ENCODE measurements at regions not wholly inside any gene's neighbourhood (a gene's known extent, or its start where the extent isn't known, plus 50 kb on each side); places are given as distances from the start of the nearest gene placed in this dataset.

DNA sequence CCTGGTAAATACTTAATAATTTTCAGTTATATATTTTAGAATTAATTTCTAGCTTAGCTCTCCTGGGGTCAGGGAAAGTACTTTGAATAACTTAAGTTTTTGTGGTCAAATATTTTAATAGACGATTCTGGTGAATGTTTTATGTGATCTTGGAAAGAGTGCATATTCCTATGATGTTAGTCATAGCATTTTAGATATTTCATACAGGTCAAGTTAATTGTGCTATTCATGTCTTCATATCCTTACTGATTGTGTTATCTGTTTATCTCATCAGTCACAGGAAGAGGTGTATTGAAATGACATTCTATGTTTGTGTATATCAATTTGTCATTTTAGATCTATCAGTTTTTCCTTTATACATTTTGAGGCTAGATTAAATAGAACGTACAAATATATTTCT lies 576.2 kb downstream of the CPS1 start:
- TF ChIP-seq, protein P1, sequence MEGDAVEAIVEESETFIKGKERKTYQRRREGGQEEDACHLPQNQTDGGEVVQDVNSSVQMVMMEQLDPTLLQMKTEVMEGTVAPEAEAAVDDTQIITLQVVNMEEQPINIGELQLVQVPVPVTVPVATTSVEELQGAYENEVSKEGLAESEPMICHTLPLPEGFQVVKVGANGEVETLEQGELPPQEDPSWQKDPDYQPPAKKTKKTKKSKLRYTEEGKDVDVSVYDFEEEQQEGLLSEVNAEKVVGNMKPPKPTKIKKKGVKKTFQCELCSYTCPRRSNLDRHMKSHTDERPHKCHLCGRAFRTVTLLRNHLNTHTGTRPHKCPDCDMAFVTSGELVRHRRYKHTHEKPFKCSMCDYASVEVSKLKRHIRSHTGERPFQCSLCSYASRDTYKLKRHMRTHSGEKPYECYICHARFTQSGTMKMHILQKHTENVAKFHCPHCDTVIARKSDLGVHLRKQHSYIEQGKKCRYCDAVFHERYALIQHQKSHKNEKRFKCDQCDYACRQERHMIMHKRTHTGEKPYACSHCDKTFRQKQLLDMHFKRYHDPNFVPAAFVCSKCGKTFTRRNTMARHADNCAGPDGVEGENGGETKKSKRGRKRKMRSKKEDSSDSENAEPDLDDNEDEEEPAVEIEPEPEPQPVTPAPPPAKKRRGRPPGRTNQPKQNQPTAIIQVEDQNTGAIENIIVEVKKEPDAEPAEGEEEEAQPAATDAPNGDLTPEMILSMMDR (conservative IDR thresholded peaks at IDR 0.05 in 1 of 2, IDR thresholded peaks at IDR 0.05 in 1 of 2; ENCODE audit: low read depth in 1 of 2, low read length in 2 of 2) = no peak
- no peak for TF ChIP-seq EZH2 (IDR thresholded peaks at IDR 0.05; ENCODE audit: low read length, missing control alignments)
